Esophagus muscularis mucosa (tissue), 4 donors: ENCODE measurements at regions not wholly inside any gene's neighbourhood (a gene's known extent, or its start where the extent isn't known, plus 50 kb on each side); places are given as distances from the start of the nearest gene placed in this dataset.

Source experiments
- DNase-seq: peaks from one replicate; pipeline ENCODE4 v3.0.0-alpha.2; 2017; ENCODE audit errors: extremely low spot score
- H3K27ac ChIP-seq, 4 donors: fragments of 200-600 bp; sonication (generic); replicated peaks in 1 of 4; 1 replicate in 3 of 4; 2 replicates in 1 of 4; pipeline ENCODE4 v1.5.1; 2016 to 2019; ENCODE audit warnings: mild to moderate bottlenecking in 1 of 4
- H3K27me3 ChIP-seq, 4 donors: fragments of 200-600 bp; sonication (generic); one replicate each; pipeline versions ENCODE4 v1.5.1 to v1.6.0; 2016 to 2019
- H3K36me3 ChIP-seq, 4 donors: fragments of 200-600 bp; sonication (generic); one replicate each; pipeline ENCODE4 v1.5.1; 2016 to 2019
- H3K4me1 ChIP-seq, 4 donors: fragments of 200-600 bp; sonication (generic); one replicate each; pipeline ENCODE4 v1.5.1; 2016 to 2019
- H3K4me3 ChIP-seq, 4 donors: fragments of 200-600 bp; sonication (generic); 1 replicate in 2 of 4; 2 replicates in 2 of 4; pipeline ENCODE4 v1.5.1; 2016 to 2019; ENCODE audit warnings: mild to moderate bottlenecking in 4 of 4, moderate library complexity in 1 of 4
- H3K9me3 ChIP-seq, 4 donors: fragments of 200-600 bp; sonication (generic); 1 replicate in 3 of 4; 2 replicates in 1 of 4; pipeline ENCODE4 v1.5.1; 2016 to 2019
- CTCF ChIP-seq, 3 experiments: fragments of 200-600 bp in 2 of 3; fragments of 450-650 bp in 1 of 3; sonication (generic) in 2 of 3; IDR thresholded peaks; one replicate each; pipeline ENCODE4 v1.5.1; 2017 to 2019; ENCODE audit warnings: antibody characterized with exemption in 3 of 3, mild to moderate bottlenecking in 2 of 3, moderate library complexity in 1 of 3
- EP300 ChIP-seq: sonication (generic); formaldehyde crosslinking; IDR thresholded peaks from one replicate; pipeline ENCODE4 v1.6.1; 2017; ENCODE audit warnings: antibody characterized with exemption
- POLR2A ChIP-seq: fragments of 450-650 bp; IDR thresholded peaks from one replicate; pipeline ENCODE4 v1.6.1; 2017; ENCODE audit warnings: antibody characterized with exemption, moderate library complexity, mild to moderate bottlenecking, low read depth
- POLR2AphosphoS5 ChIP-seq, 2 donors: sonication (generic); formaldehyde crosslinking; IDR thresholded peaks; one replicate each; pipeline ENCODE4 v1.6.1; 2017; ENCODE audit warnings: antibody characterized with exemption in 2 of 2
- WGBS: methylation state at CpG from one replicate; pipeline ENCODE4 v1.1.5; 2018; 5-methylcytosine and 5-hydroxymethylcytosine counted together
- intact Hi-C: fragments of 100-400 bp; cut with DNase I; formaldehyde crosslinking; loops from one replicate; pipeline ENCODE4 v1.15.1; 2023

GRCh38 chr4:152094970-152095700 lies 334.3 kb upstream of the GATB start:
- H3K27ac ChIP-seq, result no peak overlapping the region
- no peak for DNase-seq
- 74% methylated on average over 7 of the region's 8 CpGs for WGBS
- intact Hi-C loops, result no loop called here
- no peaks in the 10 kb centered on the region for H3K36me3 ChIP-seq
- peaks cover 0 to 2% (median under 1%) of the 10 kb centered on the region in 4 donors for H3K4me1 ChIP-seq
- H3K9me3 ChIP-seq, result no peaks in the 10 kb centered on the region
- no peaks in the 10 kb centered on the region for H3K27me3 ChIP-seq
- no peak overlapping the region for H3K4me3 ChIP-seq
- TF ChIP-seq CTCF (IDR thresholded peaks at IDR 0.05) (no peak), POLR2A (no peak), EP300 (no peak), POLR2AphosphoS5 (IDR thresholded peaks at IDR 0.05) (no peak)

GRCh38 chr4:152091405-152091804 lies 330.6 kb upstream of the GATB start:
- peaks cover 0 to 11% (median 0%) of the 10 kb centered on the region in 4 donors for H3K4me1 ChIP-seq
- no peaks in the 10 kb centered on the region for H3K27me3 ChIP-seq
- intact Hi-C loops, result no loop called here
- 79% methylated on average over 3 of the region's 3 CpGs for WGBS
- no peak overlapping the region for H3K4me3 ChIP-seq
- TF ChIP-seq POLR2AphosphoS5 (IDR thresholded peaks at IDR 0.05) (no peak), EP300 (no peak), POLR2A (no peak), CTCF (IDR thresholded peaks at IDR 0.05) (no peak)
- H3K36me3 ChIP-seq, result no peaks in the 10 kb centered on the region
- no peak overlapping the region for H3K27ac ChIP-seq
- H3K9me3 ChIP-seq, result no peaks in the 10 kb centered on the region
- DNase-seq, result no peak

GRCh38 chr4:152090543-152090942 lies 329.7 kb upstream of the GATB start:
- no peak for TF ChIP-seq POLR2A
- TF ChIP-seq POLR2AphosphoS5 (IDR thresholded peaks at IDR 0.05), result no peak
- no peak for TF ChIP-seq EP300
- no peak for TF ChIP-seq CTCF (IDR thresholded peaks at IDR 0.05)
- WGBS, result 84% methylated on average over 8 of the region's 8 CpGs
- H3K4me3 ChIP-seq, result no peak overlapping the region
- H3K9me3 ChIP-seq, result no peaks in the 10 kb centered on the region
- peaks cover 0 to 11% (median 0%) of the 10 kb centered on the region in 4 donors for H3K4me1 ChIP-seq
- H3K27me3 ChIP-seq, result no peaks in the 10 kb centered on the region
- no peak for DNase-seq
- H3K36me3 ChIP-seq, result no peaks in the 10 kb centered on the region
- no peak overlapping the region for H3K27ac ChIP-seq
- intact Hi-C loops, result no loop called here

- TF ChIP-seq POLR2AphosphoS5 (IDR thresholded peaks at IDR 0.05) (no peak), EP300 (no peak), CTCF (IDR thresholded peaks at IDR 0.05) (no peak), POLR2A (no peak)
- Histone ChIP-seq H3K9me3 (no peaks in the 10 kb centered on the region), H3K27ac (no peak overlapping the region), H3K36me3 (no peaks in the 10 kb centered on the region), H3K4me1 (peaks cover 0 to 11% (median 0%) of the 10 kb centered on the region in 4 donors), H3K4me3 (no peak overlapping the region), H3K27me3 (no peaks in the 10 kb centered on the region)
- intact Hi-C loops, result no loop called here
- WGBS, result 63% methylated on average over 2 of the region's 2 CpGs
- DNase-seq, result no peak
Observed at GRCh38 chr4:152089584-152089983, 328.8 kb upstream of the GATB start.

- peaks cover 0 to 11% (median 0%) of the 10 kb centered on the region in 4 donors for H3K4me1 ChIP-seq
- no peak for DNase-seq
- H3K9me3 ChIP-seq, result no peaks in the 10 kb centered on the region
- H3K36me3 ChIP-seq, result no peaks in the 10 kb centered on the region
- WGBS, result 86% methylated on average over 6 of the region's 6 CpGs
- TF ChIP-seq EP300, result no peak
- TF ChIP-seq POLR2A, result no peak
- no peak for TF ChIP-seq POLR2AphosphoS5 (IDR thresholded peaks at IDR 0.05)
- TF ChIP-seq CTCF (IDR thresholded peaks at IDR 0.05), result no peak
- intact Hi-C loops, result no loop called here
- H3K27me3 ChIP-seq, result no peaks in the 10 kb centered on the region
- no peak overlapping the region for H3K4me3 ChIP-seq
- no peak overlapping the region for H3K27ac ChIP-seq
Observed at GRCh38 chr4:152087335-152087734, 326.5 kb upstream of the GATB start.
